Calu3 (cell line): ENCODE measurements at regions not wholly inside any gene's neighbourhood (a gene's known extent, or its start where the extent isn't known, plus 50 kb on each side); places are given as distances from the start of the nearest gene placed in this dataset.

Experiments used
- BruUV-seq: library from RNA; stranded (reverse); fragments of 400-500 nt; replicated peaks from 2 replicates; lab custom pipeline; 2021; lab: Mats Ljungman, UMichigan
- CTCF ChIA-PET: fragments of 300-600 bp; sonication (Branson Sonifier 250); formaldehyde crosslinking; loops from one replicate; lab custom pipeline; 2022; ENCODE audit warnings: antibody characterized with exemption; lab: Charles Lee
- DNase-seq: peaks from one replicate; pipeline ENCODE4 v3.0.0; 2022
- H3K27ac Mint-ChIP-seq: one replicate; pipeline ENCODE4 v1.8.0; 2022; ENCODE audit warnings: mixed read lengths; ENCODE audit not compliant: unreplicated experiment
- H3K27me3 Mint-ChIP-seq: one replicate; pipeline ENCODE4 v1.8.0; 2022; ENCODE audit warnings: mixed read lengths; ENCODE audit not compliant: unreplicated experiment
- H3K36me3 Mint-ChIP-seq: one replicate; pipeline ENCODE4 v1.8.0; 2022; ENCODE audit warnings: mild to moderate bottlenecking, moderate library complexity, mixed read lengths; ENCODE audit not compliant: insufficient read depth, unreplicated experiment
- H3K4me1 Mint-ChIP-seq: one replicate; pipeline ENCODE4 v1.8.0; 2022; ENCODE audit warnings: mild to moderate bottlenecking, low read depth, mixed read lengths; ENCODE audit not compliant: unreplicated experiment
- H3K4me3 Mint-ChIP-seq: one replicate; pipeline ENCODE4 v1.8.0; 2022; ENCODE audit warnings: mild to moderate bottlenecking, low read depth, moderate library complexity, mixed read lengths; ENCODE audit not compliant: unreplicated experiment
- H3K9me3 Mint-ChIP-seq: one replicate; pipeline ENCODE4 v1.8.0; 2022; ENCODE audit warnings: low read depth, mixed read lengths; ENCODE audit not compliant: unreplicated experiment
- CTCF ChIP-seq: fragments of 200-600 bp; IDR thresholded peaks from one replicate; pipeline ENCODE4 v1.8.0; 2022; ENCODE audit warnings: antibody characterized with exemption; ENCODE audit not compliant: unreplicated experiment
- intact Hi-C: fragments of 100-400 bp; cut with micrococcal nuclease; formaldehyde crosslinking; loops from one replicate; pipeline ENCODE4 v1.10.0; 2022; ENCODE audit not compliant: unreplicated experiment

GRCh38 chr2:502831-503230 is 174.4 kb downstream of the TMEM18 start:
- H3K9me3 Mint-ChIP-seq: peaks cover 8% of the 10 kb centered on the region
- CTCF ChIA-PET: no interaction called here
- H3K4me3 Mint-ChIP-seq: no peak overlapping the region
- H3K36me3 Mint-ChIP-seq: no peaks in the 10 kb centered on the region
- no TSS peak for BruUV-seq
- no peak for TF ChIP-seq CTCF
- no peak for DNase-seq
- H3K4me1 Mint-ChIP-seq: no peaks in the 10 kb centered on the region
- no peaks in the 10 kb centered on the region for H3K27me3 Mint-ChIP-seq
- no peak overlapping the region for H3K27ac Mint-ChIP-seq
- intact Hi-C loops: no loop called here

GRCh38 chr2:501667-502066 is 175.5 kb downstream of the TMEM18 start:
- intact Hi-C loops: no loop called here
- no peak for TF ChIP-seq CTCF
- BruUV-seq: no TSS peak
- no peaks in the 10 kb centered on the region for H3K4me1 Mint-ChIP-seq
- DNase-seq: no peak
- H3K4me3 Mint-ChIP-seq: no peak overlapping the region
- H3K27me3 Mint-ChIP-seq: no peaks in the 10 kb centered on the region
- H3K9me3 Mint-ChIP-seq: peaks cover 14% of the 10 kb centered on the region
- CTCF ChIA-PET: no interaction called here
- H3K36me3 Mint-ChIP-seq: no peaks in the 10 kb centered on the region
- no peak overlapping the region for H3K27ac Mint-ChIP-seq

- TF ChIP-seq CTCF: no peak
- CTCF ChIA-PET: no interaction called here
- no TSS peak for BruUV-seq
- intact Hi-C loops: no loop called here
- Mint-ChIP-seq H3K4me1 (no peaks in the 10 kb centered on the region), H3K36me3 (no peaks in the 10 kb centered on the region), H3K27me3 (no peaks in the 10 kb centered on the region), H3K4me3 (no peak overlapping the region), H3K9me3 (peaks cover 14% of the 10 kb centered on the region), H3K27ac (no peak overlapping the region)
- no peak for DNase-seq
These were observed 176.1 kb downstream of the TMEM18 start for GRCh38 chr2:501130-501529.

- no peaks in the 10 kb centered on the region for H3K4me1 Mint-ChIP-seq
- DNase-seq: no peak
- H3K27ac Mint-ChIP-seq: no peak overlapping the region
- TF ChIP-seq CTCF: no peak
- H3K9me3 Mint-ChIP-seq: peaks cover 16% of the 10 kb centered on the region
- CTCF ChIA-PET: no interaction called here
- BruUV-seq: no TSS peak
- intact Hi-C loops: no loop called here
- H3K4me3 Mint-ChIP-seq: no peak overlapping the region
- no peaks in the 10 kb centered on the region for H3K27me3 Mint-ChIP-seq
- H3K36me3 Mint-ChIP-seq: no peaks in the 10 kb centered on the region
These were observed 177.5 kb downstream of the TMEM18 start for GRCh38 chr2:499726-500125.
